Fibroblast of the conjunctiva (primary cell): ENCODE measurements at regions not wholly inside any gene's neighbourhood (a gene's known extent, or its start where the extent isn't known, plus 50 kb on each side); places are given as distances from the start of the nearest gene placed in this dataset.
"Not testable (repeated sequence)": the region's sequence is repeated elsewhere in the genome, so short reads cannot be mapped to it uniquely, and the experiment has no call there.

Experiments used
- DNase-seq: peaks from one replicate; pipeline ENCODE4 v3.0.0-alpha.2; 2010; ENCODE audit warnings: low read depth

GRCh38 chr2:16189029-16189835 is 248.9 kb downstream of the MYCN start:
- no peak for DNase-seq

GRCh38 chr2:16188261-16188890 is 248.0 kb downstream of the MYCN start:
- DNase-seq, result no peak

DNA sequence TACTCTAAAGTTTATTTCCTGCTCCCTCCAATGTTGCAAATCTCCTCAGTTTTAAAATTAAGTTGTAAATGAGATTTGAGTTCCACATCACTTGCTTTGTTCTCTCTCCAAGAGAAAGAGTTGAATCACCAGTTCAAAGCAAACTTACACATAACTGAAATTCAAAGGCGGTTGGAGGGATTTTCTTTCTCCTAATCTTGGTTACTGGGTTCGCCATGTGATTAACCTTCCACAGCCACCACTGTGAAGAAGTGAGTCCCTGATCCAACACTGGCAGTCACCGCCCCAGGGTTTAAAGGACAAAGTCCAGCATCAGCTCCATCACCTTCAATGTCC is 247.1 kb downstream of the MYCN start:
- no peak for DNase-seq

DNA sequence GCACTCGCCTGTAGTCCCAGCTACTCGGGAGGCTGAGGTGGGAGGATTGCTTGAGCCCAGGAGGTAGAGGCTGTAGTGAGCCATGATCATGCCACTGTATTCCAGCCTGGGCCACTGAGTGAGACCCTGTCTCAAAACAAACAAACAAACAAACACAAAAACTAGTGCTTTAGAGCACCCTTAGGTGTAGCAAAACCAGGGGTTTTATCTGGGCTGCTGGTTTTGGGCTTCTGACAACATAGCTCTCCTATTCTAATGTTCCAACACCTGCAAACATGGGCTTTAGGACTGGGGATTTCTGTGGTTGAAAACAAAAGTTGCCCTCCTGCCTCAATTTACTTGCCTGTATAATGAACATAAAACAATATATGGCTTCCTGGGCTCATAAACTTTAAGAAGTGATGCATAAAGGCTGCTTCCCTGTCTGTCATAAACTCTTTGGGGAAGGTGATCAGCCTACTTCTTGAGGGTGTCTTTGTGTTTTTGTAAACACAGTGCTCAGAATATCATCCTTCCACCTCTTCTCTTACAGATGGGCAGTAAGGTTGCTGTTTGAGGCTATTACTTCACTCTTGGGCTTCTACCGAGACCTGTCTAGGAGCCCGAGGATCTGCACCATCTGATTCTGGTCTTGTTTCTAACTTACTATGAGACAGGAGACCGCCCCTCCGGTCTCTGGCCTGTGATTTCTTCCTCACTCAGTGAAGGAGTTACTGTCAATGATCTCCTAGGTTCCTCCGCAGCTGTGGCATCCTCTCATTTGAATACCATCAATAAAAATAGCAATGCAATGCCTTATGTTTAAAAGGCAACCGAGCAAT is 246.5 kb downstream of the MYCN start:
- no peak for DNase-seq

DNA sequence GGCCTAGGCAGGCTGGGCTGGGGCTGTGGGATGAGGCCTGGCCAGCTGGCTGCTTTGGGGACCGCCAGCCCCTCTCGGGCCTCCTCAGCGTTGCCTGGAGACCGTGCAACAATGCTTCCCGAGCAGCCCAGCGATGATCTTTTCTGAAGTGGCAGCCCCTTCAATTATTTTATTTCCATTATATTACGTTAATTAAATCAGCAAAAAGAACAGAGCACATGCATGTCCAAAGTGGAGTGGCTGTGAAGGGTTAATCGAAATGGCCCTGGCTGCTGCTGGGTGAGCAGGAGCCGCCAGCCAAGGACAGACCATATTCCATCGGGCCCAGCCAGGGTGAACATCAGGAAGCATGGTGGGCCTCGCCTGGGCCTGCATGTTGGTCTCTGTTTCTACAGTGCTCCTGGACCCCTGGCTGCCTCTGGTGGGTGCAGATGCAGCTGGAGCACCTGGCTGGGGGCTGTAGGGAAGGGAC is 245.5 kb downstream of the MYCN start:
- no peak for DNase-seq

- DNase-seq, result no peak
Measured at GRCh38 chr2:16184945-16185660, 244.8 kb downstream of the MYCN start.

DNA sequence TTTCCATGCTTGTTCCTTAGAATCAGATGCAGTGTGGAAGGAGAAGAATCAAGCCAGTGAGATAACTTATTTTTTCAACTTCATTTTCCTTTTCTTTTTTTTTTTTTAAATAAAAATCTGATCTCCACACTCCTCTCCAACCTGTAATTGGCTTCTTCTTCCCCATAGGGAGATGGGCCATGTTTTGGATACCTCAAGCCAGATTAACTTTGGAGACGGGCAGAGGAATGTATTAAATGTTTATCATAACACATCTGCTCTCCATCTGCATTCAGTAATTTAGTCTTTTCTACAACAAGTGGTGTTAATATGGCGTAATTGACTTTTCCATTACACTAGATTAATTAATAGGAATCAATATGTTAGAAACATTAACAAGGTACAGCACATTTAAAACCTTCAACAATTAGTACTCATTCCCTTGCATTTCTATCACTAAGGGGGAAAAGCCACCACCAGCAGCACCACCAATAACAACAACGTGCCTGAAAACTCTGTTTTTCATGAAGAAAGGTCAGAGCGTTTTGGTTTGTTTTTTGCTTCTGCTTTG is 244.1 kb downstream of the MYCN start:
- no peak for DNase-seq

GRCh38 chr2:16183345-16183744 is 243.0 kb downstream of the MYCN start:
- DNase-seq, result no peak

- DNase-seq, result no peak
Measured at GRCh38 chr2:16182841-16183240, 242.5 kb downstream of the MYCN start.

DNA sequence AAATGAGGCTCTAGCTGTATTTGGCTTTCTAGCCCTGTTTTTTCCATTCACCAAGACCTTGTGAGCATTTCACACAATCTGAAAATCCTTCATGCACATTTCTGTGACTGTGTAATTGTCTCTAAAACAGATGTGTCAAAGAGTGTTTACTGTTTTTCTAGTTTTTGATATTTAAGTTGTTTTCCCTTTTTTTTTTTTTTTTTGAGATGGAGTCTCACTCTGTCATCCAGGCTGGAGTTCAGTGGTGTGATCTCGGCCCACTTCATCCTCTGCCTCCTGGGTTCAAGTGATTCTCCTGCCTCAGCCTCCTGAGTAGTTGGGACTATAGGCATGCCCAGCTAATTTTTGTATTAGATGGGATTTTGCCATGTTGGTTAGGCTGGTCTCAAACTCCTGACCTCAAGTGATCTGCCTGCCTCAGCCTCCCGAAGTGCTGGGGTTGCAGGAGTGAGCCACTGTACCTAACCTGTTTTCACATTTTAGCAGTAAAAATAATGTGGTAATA is 242.0 kb downstream of the MYCN start:
- DNase-seq, result not testable (repeated sequence)

DNA sequence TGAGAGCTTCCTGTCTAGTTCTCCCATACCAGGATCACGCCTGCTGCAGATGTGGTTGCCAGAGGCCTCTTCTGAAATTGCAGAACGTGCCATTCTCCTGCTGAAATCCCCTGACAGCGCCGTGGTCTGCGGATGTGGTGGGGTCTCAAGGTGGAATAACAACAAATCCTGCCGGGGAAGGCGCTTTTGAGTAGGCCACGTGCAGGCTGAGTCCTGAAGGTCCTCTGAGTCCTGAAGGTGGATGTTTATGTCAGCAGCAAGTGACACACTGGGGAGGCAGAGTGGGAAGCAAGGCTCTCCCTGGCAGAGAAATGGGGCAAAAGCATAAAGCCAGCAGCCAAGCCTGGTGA is 241.4 kb downstream of the MYCN start:
- no peak for DNase-seq

DNA sequence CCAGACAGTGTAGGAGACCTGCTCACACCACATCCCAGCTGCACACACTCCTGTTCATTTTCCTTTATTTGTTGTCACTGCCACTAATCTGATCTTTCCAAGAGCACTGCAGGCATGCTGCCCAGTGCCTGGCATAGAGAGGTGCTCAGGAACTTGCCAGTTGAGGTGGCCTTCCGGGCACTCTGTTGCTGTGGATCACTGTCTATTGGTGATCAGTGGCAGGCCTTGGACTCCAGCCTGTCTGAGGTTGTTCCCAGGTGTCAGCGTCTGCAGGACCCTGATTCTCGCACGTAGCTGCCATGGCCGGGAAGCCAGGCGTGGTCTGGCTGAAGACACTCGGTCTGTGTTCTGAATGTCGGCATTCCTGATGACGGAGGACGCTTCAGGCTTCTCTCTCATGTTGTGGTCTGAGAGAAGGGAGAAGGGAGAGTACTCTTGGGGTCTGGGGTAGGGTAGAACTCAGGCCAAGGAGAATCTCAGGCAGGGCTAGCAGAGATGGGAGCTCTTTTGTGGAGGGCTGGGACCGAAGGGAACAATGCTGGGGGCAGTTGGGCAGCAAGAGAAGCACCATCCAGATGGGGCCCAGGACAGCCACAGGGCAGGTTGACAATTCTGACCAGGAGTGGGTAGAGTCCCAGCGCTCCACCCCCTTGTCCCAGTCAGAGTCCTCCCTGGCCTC is 240.9 kb downstream of the MYCN start:
- DNase-seq, result no peak

DNA sequence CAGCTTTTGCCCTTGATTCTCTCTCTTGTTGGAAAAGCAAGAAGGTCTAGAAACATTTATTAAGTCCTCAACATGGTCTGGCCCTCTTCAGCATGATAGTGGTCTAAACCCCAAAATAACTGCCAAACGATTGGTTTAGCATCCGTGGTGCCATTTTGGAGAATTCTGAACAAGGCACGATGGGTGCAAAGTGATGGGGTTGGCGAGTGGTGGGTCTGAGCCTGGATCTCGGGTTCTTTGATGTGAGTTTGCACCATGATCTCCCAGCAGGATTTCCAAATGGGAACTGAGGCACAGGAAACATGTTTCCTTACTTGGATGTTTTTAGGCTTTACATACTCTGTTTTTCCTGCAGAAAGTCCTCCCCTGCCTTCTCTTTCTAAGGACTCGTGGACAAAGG is 240.3 kb downstream of the MYCN start:
- no peak for DNase-seq

DNA sequence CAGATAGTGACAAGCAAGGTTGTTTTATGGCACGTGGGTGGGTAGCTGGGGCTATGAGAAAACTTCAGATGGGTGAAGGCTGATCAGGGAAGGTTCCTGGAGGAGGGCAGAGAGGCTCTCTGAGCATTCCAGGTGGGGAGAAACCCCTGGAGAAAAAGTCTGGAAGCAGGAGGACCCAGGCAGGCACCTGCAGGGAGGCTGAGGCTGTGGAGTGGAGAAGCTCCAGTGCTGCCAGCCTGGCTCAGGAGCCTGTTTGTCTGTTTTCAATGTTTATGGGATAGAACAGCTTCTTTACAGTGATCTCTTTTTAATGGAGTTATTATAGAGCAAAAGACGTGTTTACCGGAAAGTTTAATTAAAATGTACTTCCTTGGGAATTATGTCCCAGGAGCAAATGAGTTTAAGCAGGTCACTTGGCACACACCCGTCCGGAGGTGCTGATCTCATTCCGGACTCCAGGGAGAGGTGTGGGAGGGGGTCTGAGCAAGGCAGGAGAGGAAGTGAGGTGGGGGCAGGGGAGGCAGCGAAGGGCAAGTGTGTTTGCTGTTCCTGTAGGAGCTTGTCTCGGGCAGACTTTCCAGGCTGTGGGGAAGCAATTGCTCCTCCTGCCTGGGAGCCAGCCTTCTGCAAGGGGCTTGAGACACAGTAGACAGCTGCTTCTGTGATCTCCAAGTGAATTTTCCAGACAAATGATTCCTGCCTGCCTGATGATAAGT is 239.5 kb downstream of the MYCN start:
- no peak for DNase-seq

GRCh38 chr2:16178551-16179130 is 238.3 kb downstream of the MYCN start:
- DNase-seq, result no peak

DNA sequence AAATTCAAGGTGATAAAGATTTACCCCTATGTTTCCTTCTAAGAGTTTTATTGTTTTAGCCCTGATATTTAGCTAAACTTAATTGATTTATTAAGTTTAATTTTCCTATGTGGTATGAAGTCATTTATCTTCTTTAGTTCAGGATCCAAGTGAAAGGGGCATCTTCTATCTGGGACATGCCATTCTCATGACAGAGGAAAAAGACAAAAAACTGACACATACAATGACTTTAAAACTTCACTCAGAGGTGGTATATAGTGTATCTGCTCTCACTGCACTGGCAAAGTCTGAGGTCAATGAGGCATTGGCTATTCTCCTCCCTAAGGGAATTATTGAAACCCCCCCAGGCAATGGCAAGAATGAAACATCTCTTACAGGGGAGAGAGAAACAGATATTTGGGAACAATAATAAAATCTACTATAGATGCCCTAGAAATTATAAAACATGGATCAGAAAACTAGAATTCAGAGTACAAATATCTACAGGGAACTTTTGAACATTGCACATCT is 237.4 kb downstream of the MYCN start:
- DNase-seq, result no peak

DNA sequence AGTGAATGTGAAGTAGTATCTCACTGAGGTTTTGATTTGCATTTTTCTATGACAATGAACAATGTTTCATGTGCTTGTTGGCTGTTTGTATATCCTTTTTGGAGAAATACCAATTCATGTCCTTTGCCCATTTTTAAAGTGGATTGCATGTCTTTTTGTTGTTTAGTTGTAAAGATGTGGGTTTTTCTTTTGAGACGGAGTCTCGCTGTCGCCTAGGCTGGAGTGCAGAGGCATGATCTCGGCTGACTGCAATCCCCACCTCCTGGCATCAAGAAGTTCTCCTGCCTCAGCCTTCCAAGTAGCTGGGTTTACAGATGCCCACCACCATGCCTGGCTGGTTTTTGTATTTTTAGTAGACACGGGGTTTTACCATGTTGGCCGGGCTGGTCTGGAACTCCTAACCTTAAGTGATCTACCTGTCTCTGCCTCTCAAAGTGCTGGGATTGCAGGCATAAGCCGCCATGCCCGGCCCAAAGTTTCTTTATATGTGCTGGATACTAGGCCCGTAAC is 236.7 kb downstream of the MYCN start:
- no peak for DNase-seq

DNA sequence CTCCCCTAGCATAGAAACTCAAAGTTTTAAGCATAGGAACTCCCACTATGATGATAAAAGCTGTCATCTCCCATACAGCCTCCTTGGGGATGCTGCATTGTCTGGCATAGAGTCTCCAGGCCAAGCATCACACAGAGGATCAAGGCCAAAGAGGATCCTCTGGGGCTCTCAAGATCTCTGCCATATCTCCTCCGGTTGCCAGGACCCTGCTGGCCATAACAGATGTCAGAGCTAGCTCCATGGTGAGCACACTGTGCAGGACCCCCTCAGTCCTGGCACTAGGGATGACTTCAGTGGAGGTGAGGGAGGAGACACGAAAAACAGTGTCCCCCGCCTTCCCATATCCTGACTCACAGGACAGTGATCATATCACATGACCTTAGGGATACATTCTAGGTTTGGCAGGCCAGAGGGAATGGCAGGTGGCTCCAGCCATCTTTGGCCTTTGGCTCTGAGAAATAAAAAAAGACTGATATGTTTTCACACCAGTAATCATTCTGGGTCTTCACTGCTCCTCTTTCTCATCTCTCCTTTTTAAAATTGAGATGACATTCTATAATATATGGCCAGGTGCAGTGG is 235.0 kb downstream of the MYCN start:
- no peak for DNase-seq

- no peak for DNase-seq
Measured at GRCh38 chr2:16174693-16175045, 234.3 kb downstream of the MYCN start.
